Activated naive CD4-positive, alpha-beta T cell treated with Interleukin-2 at 50 U/mL for 16 hours (primary cell): ENCODE measurements at regions not wholly inside any gene's neighbourhood (a gene's known extent, or its start where the extent isn't known, plus 50 kb on each side); places are given as distances from the start of the nearest gene placed in this dataset.

Experiments used
- DNase-seq: peaks from one replicate; pipeline ENCODE4 v3.0.0-alpha.2; 2020

GRCh38 chr17:45730192-45730591, 53.9 kb upstream of the CRHR1 start:
- DNase-seq: no peak

- DNase-seq: no peak
Observed at GRCh38 chr17:45731459-45731858, 52.7 kb upstream of the CRHR1 start.

- no peak for DNase-seq
Observed at GRCh38 chr17:45732926-45733505, 51.1 kb upstream of the CRHR1 start.

- DNase-seq: no peak
Observed at GRCh38 chr17:45733781-45734180, 50.3 kb upstream of the CRHR1 start.
